22Rv1 (cell line): ENCODE measurements at regions not wholly inside any gene's neighbourhood (a gene's known extent, or its start where the extent isn't known, plus 50 kb on each side); places are given as distances from the start of the nearest gene placed in this dataset.

Experiments
- ZFX ChIP-seq: fragments of 450-650 bp; IDR thresholded peaks from 2 replicates; pipeline ENCODE4 v1.6.1; 2017; ENCODE audit warnings: antibody characterized with exemption, borderline replicate concordance
- TF ChIP-seq, protein P1 (sequence below): fragments of 450-650 bp; IDR thresholded peaks from 2 replicates; pipeline ENCODE4 v1.5.1; 2017; ENCODE audit warnings: mild to moderate bottlenecking

- TF ChIP-seq, protein P1, sequence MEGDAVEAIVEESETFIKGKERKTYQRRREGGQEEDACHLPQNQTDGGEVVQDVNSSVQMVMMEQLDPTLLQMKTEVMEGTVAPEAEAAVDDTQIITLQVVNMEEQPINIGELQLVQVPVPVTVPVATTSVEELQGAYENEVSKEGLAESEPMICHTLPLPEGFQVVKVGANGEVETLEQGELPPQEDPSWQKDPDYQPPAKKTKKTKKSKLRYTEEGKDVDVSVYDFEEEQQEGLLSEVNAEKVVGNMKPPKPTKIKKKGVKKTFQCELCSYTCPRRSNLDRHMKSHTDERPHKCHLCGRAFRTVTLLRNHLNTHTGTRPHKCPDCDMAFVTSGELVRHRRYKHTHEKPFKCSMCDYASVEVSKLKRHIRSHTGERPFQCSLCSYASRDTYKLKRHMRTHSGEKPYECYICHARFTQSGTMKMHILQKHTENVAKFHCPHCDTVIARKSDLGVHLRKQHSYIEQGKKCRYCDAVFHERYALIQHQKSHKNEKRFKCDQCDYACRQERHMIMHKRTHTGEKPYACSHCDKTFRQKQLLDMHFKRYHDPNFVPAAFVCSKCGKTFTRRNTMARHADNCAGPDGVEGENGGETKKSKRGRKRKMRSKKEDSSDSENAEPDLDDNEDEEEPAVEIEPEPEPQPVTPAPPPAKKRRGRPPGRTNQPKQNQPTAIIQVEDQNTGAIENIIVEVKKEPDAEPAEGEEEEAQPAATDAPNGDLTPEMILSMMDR = no peak
- TF ChIP-seq ZFX = no peak
These were observed 103.3 kb upstream of the SLC6A6 start for GRCh38 chr3:14298991-14299555.
